ENCODE measurements at regions not wholly inside any gene's neighbourhood (a gene's known extent, or its start where the extent isn't known, plus 50 kb on each side); places are given as distances from the start of the nearest gene placed in this dataset.
"Not testable (repeated sequence)": the region's sequence is repeated elsewhere in the genome, so short reads cannot be mapped to it uniquely, and the experiment has no call there.

GRCh38 chr10:63832686-63833085 is 311.5 kb downstream of the REEP3 start:
- TF ChIP-seq, protein P1, sequence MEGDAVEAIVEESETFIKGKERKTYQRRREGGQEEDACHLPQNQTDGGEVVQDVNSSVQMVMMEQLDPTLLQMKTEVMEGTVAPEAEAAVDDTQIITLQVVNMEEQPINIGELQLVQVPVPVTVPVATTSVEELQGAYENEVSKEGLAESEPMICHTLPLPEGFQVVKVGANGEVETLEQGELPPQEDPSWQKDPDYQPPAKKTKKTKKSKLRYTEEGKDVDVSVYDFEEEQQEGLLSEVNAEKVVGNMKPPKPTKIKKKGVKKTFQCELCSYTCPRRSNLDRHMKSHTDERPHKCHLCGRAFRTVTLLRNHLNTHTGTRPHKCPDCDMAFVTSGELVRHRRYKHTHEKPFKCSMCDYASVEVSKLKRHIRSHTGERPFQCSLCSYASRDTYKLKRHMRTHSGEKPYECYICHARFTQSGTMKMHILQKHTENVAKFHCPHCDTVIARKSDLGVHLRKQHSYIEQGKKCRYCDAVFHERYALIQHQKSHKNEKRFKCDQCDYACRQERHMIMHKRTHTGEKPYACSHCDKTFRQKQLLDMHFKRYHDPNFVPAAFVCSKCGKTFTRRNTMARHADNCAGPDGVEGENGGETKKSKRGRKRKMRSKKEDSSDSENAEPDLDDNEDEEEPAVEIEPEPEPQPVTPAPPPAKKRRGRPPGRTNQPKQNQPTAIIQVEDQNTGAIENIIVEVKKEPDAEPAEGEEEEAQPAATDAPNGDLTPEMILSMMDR (IDR thresholded peaks at IDR 0.05): no peak
- TF ChIP-seq POLR2A (IDR thresholded peaks at IDR 0.05): no peak
- DNase-seq: no peak
- Histone ChIP-seq H3K9me3 (no peaks in the 10 kb centered on the region), H3K36me3 (no peaks in the 10 kb centered on the region), H3K4me1 (no peaks in the 10 kb centered on the region), H3K27ac (no peak overlapping the region), H3K4me3 (no peak overlapping the region), H3K27me3 (no peaks in the 10 kb centered on the region)

GRCh38 chr10:63833411-63834060 is 312.3 kb downstream of the REEP3 start:
- H3K27ac ChIP-seq: no peak overlapping the region
- no peak for DNase-seq
- no peak for TF ChIP-seq POLR2A (IDR thresholded peaks at IDR 0.05)
- TF ChIP-seq, protein P1 (IDR thresholded peaks at IDR 0.05): no peak
- H3K4me3 ChIP-seq: no peak overlapping the region
- no peaks in the 10 kb centered on the region for H3K9me3 ChIP-seq
- H3K4me1 ChIP-seq: no peaks in the 10 kb centered on the region
- no peaks in the 10 kb centered on the region for H3K36me3 ChIP-seq
- H3K27me3 ChIP-seq: no peaks in the 10 kb centered on the region

DNA sequence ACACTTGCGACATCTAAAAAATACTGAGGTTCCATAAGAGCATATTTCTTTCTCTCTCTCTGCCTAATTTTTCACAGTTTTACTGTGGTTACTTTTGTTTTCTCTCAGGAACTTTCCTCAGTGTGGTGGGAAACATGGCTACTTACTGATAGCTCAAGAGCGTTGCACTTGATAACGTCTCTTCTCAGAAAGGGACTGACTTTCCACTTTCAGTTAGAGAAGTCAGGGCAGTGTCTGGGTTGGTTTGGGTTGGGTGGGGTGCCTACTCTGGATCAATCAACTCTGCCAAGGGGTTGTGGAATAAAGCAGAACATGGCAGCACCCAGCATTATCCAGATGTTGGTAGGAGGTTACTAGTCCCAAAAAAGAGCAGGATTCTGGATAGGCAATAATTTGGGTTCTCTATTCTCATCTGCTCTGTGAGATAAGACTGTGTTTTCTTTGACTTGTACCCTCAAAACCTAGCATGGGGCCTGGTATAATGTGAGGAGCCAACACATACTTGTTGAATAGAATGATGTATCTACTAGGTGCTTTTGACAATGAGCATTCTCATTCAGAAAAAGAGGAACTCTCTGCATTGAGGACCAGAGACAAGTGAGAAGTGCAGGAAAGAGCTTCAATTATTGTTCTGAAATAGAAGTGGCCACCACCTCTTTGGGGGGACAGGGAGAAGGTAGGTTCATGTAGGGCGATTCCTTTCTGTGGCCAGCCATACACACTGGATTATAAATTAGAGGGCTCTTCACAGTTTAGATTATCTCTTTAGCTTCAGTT is 315.7 kb downstream of the REEP3 start:
- TF ChIP-seq, protein P1 (IDR thresholded peaks at IDR 0.05): no peak
- TF ChIP-seq POLR2A (IDR thresholded peaks at IDR 0.05): no peak
- H3K9me3 ChIP-seq: no peaks in the 10 kb centered on the region

GRCh38 chr10:63841761-63842160 is 320.6 kb downstream of the REEP3 start:
- no peak for DNase-seq
- Histone ChIP-seq H3K9me3 (no peaks in the 10 kb centered on the region), H3K27ac (no peak overlapping the region), H3K4me1 (no peaks in the 10 kb centered on the region), H3K4me3 (no peak overlapping the region), H3K36me3 (no peaks in the 10 kb centered on the region), H3K27me3 (no peaks in the 10 kb centered on the region)
- TF ChIP-seq, protein P1 (IDR thresholded peaks at IDR 0.05): no peak
- TF ChIP-seq POLR2A (IDR thresholded peaks at IDR 0.05): no peak

More for the DNA sequence above, 315.7 kb downstream of the REEP3 start:
- Histone ChIP-seq H3K36me3 (no peaks in the 10 kb centered on the region), H3K27me3 (no peaks in the 10 kb centered on the region), H3K4me1 (no peaks in the 10 kb centered on the region), H3K27ac (no peak overlapping the region), H3K4me3 (no peak overlapping the region)
- DNase-seq: no peak

DNA sequence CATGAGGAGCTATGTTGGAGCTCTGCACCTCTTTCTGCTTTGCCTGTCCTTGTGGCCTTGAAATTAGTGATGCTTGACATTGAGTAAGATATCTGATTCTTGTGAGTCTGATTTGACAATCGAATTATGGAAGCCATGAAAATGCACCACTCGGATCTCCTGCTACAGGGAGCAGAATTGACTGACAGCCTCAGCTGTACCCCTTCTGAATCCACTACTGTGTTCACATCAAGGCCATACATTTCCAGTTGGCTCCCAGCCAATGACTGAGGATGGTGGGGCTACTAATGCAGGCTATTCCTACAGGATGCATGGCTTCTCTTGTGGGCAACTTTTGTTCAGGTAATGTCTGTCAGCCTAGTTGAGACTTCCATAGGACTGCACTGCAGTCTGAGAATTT is 321.9 kb downstream of the REEP3 start:
- no peaks in the 10 kb centered on the region for H3K27me3 ChIP-seq
- TF ChIP-seq, protein P1 (IDR thresholded peaks at IDR 0.05): no peak
- TF ChIP-seq POLR2A (IDR thresholded peaks at IDR 0.05): no peak
- DNase-seq: no peak
- no peak overlapping the region for H3K27ac ChIP-seq
- H3K4me3 ChIP-seq: no peak overlapping the region
- no peaks in the 10 kb centered on the region for H3K9me3 ChIP-seq
- no peaks in the 10 kb centered on the region for H3K4me1 ChIP-seq
- H3K36me3 ChIP-seq: no peaks in the 10 kb centered on the region

DNA sequence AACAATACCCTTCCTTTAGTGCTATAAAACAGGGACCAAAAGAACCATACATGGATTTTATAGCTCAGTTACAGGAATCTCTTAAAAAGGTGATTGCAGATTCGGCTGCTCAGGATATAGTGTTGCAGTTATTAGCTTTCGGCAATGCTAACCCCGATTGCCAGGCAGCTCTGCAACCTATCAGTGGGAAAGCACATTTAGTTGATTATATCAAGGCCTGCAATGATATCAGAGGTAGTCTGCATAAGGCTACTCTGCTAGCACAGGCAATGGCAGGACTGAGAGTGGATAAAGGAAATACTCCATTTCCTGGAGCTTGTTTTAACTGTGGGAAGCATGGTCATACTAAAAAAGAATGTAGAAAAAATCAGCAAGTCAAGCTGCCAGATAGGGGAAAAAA is 327.7 kb downstream of the REEP3 start:
- not testable (repeated sequence) for H3K9me3 ChIP-seq, H3K4me3 ChIP-seq, DNase-seq, H3K36me3 ChIP-seq, H3K27ac ChIP-seq, H3K4me1 ChIP-seq, H3K27me3 ChIP-seq

Data from Peyer's patch (tissue), 4 donors.